ENCODE measurements at regions not wholly inside any gene's neighbourhood (a gene's known extent, or its start where the extent isn't known, plus 50 kb on each side); places are given as distances from the start of the nearest gene placed in this dataset.
A peak's percentile ranks its signal among the peaks of the same experiment; 100 is the strongest.
"Not testable (repeated sequence)": the region's sequence is repeated elsewhere in the genome, so short reads cannot be mapped to it uniquely, and the experiment has no call there.

DNA sequence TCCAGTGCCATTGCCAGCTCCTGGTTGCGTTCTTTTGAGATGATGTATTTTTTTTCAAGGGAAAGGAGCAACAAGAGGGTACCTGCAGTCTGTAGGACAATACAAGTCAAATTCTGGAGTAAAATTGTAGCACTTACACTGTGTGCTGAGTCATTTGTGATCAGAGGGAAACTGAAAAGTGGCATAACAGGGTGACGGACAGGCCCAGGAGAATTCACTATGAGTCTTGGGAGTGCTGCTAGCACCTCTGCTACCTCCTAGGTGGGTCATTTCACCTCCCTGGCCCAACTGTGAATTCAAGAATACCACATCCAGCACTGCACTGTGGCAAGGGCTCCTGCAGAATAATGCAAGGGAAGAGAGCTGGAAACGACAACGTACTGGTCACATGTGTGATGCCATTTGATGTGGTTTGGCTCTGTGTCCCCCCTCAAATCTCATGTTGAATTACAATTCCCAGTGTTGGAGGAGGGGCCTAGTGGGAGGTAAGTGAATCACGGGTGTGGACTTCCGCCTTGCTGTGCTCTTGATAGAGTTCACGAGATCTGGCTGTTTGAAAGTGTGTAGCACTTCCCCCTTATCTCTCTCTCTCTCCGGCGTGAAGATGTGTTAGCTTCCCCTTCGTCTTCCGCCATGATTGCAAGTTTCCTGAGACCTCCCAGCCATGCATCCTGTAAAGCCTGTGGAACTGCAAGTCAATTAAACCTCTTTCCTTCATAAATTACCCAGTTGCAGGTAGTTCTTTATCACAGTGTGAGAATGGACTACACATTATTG, 261.0 kb downstream of the BCL2L11 start:
- H3K27ac ChIP-seq (replicated peaks); H3K4me3 ChIP-seq (replicated peaks; ENCODE audit: insufficient read depth, low read length); H3K27me3 ChIP-seq (ENCODE audit: insufficient read depth, poor library complexity, severe bottlenecking): not testable (repeated sequence)
- peak; percentile 30 to 56 for DNase-seq (ENCODE audit: low read depth in 1 of 2, low spot score in 1 of 2)
- peak; percentile 43; the same call in 1 of the 2 replicates for TF ChIP-seq SPI1 (IDR thresholded peaks at IDR 0.05; ENCODE audit: borderline replicate concordance, low read depth)

DNA sequence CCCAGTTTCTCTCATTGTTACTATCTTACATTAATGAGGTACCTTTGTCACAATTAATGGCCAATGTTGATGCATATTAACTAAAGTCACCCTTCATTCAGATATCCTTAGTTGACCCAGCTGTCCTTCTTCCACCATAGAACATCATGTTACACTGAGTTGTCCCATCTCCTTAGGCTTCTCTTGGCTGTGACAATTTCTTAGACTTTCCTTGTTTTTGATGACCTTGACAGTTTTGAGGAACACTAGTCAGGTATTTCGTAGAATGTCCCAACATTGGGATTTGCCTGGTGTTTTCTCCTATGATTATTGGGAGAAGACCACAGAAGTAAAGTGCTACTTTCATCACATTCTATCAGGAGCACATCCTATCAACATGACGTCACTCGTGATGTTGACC, 261.8 kb downstream of the BCL2L11 start:
- not testable (repeated sequence) for H3K27me3 ChIP-seq (ENCODE audit: insufficient read depth, poor library complexity, severe bottlenecking); H3K4me3 ChIP-seq (replicated peaks; ENCODE audit: insufficient read depth, low read length); H3K27ac ChIP-seq (replicated peaks); DNase-seq (ENCODE audit: low read depth in 1 of 2, low spot score in 1 of 2)

DNA sequence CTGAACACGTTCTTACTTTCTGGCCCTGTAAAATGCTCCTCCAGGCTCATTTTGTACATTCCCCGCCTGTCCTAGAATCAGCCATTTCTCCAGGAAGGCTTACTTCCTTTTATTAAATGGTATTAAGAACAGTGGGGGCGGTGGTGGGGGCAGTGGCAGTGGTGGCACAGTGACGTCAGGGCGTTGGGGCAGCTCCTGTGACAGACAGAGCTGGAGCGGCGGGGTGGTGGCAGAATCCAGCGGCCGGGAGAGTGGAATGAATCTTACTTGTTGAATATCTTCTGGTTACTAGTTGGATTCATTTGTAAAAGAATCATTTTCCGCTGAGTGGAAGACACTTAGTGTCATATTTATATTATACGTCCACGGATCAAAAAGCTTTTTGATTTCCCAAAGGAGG, 262.6 kb downstream of the BCL2L11 start:
- H3K27ac ChIP-seq (replicated peaks); DNase-seq (ENCODE audit: low read depth in 1 of 2, low spot score in 1 of 2); H3K4me3 ChIP-seq (replicated peaks; ENCODE audit: insufficient read depth, low read length); H3K27me3 ChIP-seq (ENCODE audit: insufficient read depth, poor library complexity, severe bottlenecking): not testable (repeated sequence)

DNA sequence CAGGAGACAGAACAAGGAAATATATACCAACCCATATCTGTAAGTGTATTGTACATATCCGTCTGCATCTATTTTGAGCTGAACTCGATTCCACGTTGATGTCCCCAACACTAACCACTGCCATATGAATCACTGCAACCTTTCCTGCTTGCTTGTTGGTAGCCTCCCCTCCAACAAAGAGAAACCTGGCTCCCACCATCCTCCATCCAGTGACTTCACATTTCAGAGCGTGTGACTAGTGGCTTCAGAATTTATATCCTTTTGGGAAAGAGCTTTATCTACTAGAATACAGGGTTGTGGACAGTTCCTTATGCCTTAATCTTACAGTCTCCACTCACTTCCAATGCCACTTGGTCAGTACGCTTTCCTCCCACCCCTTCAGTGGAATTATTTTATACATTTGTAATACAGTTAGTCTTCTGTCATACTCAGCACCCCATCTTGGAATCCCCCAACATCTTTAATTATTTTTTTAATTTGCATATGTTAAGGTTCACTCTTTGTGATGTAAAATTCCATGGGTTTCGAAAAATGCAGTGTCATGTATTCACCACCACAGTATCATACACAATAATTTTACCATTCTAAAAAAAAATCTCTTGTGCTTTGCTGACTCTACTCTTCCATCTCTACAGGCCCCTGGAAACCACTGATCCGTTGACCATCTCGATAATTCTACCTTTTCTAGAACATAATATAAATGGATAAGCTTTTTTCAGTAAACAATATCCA, 264.7 kb downstream of the BCL2L11 start:
- not testable (repeated sequence) for DNase-seq (ENCODE audit: low read depth in 1 of 2, low spot score in 1 of 2); H3K27ac ChIP-seq (replicated peaks); H3K4me3 ChIP-seq (replicated peaks; ENCODE audit: insufficient read depth, low read length); H3K27me3 ChIP-seq (ENCODE audit: insufficient read depth, poor library complexity, severe bottlenecking)

DNA sequence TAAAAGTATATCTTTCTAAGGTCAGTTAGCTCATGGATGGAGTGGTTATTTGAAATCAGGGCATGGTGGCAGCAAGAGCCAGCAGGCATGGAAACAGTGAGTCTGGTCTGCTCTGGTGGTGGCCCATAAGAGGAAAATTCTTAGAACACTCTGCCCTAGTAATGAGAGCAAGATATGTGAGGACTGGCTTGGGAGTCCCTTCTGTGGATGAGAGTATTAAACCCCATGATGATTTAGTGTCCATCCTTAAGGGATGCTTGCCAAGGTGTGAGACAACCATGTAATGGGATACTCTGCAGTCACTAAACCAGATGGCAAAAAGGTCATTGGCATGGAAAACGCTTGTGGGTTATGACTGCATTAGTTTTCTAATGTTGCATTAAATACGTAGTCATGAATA, 269.9 kb downstream of the BCL2L11 start:
- H3K4me3 ChIP-seq (replicated peaks; ENCODE audit: insufficient read depth, low read length); H3K27me3 ChIP-seq (ENCODE audit: insufficient read depth, poor library complexity, severe bottlenecking); H3K27ac ChIP-seq (replicated peaks); DNase-seq (ENCODE audit: low read depth in 1 of 2, low spot score in 1 of 2): not testable (repeated sequence)

DNA sequence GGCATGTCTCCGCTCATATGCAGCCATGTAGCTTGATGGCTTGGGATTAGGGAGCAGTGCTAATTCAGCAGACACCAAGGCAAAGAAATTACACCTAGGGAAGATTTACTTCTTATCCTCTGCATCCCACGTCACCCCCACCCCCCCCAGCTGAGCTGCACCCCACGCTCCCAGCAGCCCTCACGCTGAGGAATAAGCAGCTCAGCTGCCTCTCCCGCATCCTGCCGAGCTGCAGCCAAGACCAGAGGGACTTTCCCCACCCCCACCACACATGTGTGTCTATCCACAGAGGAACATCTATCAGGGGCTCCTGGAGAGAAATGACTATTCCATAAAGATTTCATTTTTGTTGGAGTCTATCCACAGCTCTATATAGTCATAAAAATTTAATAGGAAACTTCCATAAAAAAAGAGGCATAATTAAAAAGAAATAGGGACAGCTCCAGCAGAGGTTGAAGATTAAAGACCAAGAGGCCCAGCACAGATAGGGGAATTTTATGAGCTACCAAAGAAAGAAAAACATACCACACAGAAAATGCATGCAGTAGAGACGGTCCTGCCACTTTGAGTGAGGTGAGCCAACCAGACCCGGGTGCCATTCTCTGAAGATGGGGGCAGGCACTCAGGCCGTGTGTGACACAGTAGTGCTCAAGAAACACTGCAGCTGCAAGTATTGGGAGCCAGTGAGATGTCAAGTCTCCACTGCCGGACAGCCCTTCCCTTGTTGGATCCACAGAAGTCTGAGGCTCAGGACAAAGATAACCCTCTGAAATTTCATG, 274.8 kb downstream of the BCL2L11 start:
- not testable (repeated sequence) for H3K27me3 ChIP-seq (ENCODE audit: insufficient read depth, poor library complexity, severe bottlenecking); H3K4me3 ChIP-seq (replicated peaks; ENCODE audit: insufficient read depth, low read length); DNase-seq (ENCODE audit: low read depth in 1 of 2, low spot score in 1 of 2); H3K27ac ChIP-seq (replicated peaks)

DNA sequence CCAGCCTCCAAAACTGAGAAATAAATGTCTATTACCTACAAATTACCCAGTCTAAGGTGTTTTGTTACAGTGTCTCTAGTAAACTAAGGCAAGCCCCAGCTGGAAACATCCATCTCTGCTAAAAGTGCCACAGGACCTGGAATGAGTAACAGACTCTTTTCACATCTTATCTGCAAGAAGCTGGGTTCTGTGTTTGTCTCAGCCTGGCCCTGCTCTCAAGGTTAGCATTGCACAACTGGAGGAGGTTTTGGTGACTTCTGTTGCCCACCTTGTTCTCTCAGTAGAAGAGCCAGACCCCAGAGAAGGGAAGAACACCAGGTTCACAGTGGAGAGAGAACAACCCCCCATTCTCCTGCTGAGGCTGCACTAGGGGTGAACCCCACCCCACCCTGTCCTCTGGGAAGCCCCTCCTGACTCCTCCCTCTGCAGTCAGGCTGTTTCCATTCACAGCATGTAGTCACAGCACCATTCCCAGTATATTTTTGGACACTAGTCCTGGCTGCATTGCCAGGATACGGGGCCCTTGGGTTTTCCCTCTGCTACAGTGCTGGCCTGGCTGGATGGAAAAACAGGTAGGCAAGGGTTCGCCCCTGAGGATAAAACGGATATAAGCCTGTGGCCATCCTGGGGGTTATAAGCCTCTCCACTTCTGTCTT, 280.0 kb downstream of the BCL2L11 start:
- H3K27ac ChIP-seq (replicated peaks); H3K27me3 ChIP-seq (ENCODE audit: insufficient read depth, poor library complexity, severe bottlenecking); DNase-seq (ENCODE audit: low read depth in 1 of 2, low spot score in 1 of 2); H3K4me3 ChIP-seq (replicated peaks; ENCODE audit: insufficient read depth, low read length): not testable (repeated sequence)

DNA sequence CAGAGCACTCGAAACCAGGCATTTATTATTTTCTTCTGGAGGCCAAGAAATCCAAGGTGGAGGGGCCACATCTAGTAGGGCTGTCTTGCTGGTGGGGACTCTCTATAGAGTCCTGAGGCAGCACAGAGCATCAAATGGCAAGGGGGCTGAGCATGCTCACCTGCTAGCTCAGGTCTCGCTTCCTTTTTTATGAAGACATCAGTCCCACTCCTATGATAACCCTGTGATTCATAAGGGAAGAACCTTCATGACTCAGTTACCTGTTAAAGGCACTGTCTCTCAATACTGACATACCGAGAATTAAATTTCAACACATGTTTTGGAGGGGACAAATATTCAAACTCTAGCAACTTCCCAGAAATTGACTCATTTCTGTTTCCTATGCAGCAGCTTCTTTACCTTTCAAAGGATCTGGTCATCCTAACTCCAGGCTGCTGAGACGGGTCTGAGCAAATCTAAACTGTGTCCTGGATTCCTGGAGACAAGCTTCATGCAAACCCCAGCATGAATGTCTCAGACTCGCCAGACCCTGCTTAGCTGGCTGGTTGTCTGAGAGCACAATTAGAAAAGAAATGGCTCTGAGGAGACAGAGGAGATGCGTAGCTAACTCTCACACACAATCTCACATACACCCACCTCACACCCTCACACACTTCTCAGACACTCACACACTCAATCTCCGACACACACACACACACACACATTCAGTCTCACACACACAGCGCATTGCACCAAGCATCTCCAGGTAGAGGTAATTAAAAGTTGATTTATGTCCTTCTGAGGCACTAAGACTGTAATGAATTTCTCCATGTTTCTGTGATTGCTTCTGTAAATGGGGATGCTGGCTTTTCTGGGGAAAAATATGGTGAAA, 280.8 kb downstream of the BCL2L11 start:
- DNase-seq (ENCODE audit: low read depth in 1 of 2, low spot score in 1 of 2); H3K27me3 ChIP-seq (ENCODE audit: insufficient read depth, poor library complexity, severe bottlenecking); H3K4me3 ChIP-seq (replicated peaks; ENCODE audit: insufficient read depth, low read length); H3K27ac ChIP-seq (replicated peaks): not testable (repeated sequence)

DNA sequence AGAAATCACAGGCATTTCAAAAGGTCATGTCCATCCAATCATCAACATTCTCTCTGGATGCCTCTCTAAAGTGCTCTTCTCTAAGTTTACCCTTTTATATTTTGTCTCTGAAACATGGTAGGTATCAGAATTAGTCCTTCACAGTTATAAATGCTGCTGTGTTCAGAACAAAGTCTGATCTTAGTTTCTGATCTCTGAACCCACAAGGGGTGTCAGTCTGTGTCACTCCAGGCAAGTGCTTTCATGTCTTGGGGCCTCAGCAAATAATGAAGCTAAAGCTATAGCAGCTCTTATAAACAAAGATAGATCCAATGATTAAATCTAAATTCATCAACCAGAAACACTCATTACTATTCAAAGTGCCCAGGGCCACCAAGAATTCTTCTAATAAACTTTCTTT, 281.7 kb downstream of the BCL2L11 start:
- not testable (repeated sequence) for H3K27ac ChIP-seq (replicated peaks); H3K4me3 ChIP-seq (replicated peaks; ENCODE audit: insufficient read depth, low read length); H3K27me3 ChIP-seq (ENCODE audit: insufficient read depth, poor library complexity, severe bottlenecking); DNase-seq (ENCODE audit: low read depth in 1 of 2, low spot score in 1 of 2)

DNA sequence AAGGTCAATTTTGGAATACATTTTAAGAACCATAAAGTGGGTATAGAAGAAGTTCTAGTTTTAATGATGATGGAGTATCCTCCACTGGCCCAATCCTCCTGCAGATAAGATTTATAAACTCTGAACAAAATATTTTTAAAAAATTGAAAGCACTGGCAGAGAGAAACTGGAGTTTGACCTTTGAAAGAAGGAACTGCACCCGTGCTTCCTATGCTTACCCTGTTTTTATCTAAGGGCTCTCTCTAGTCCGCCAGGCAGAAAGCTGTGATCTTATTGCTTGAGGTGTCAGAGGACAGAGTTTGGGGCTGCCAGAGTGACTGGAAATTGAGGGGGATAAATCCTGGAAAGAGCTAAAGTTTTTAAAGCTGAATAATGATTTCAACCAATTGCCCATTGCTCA, 282.6 kb downstream of the BCL2L11 start:
- H3K4me3 ChIP-seq (replicated peaks; ENCODE audit: insufficient read depth, low read length); H3K27me3 ChIP-seq (ENCODE audit: insufficient read depth, poor library complexity, severe bottlenecking); DNase-seq (ENCODE audit: low read depth in 1 of 2, low spot score in 1 of 2); H3K27ac ChIP-seq (replicated peaks): not testable (repeated sequence)

DNA sequence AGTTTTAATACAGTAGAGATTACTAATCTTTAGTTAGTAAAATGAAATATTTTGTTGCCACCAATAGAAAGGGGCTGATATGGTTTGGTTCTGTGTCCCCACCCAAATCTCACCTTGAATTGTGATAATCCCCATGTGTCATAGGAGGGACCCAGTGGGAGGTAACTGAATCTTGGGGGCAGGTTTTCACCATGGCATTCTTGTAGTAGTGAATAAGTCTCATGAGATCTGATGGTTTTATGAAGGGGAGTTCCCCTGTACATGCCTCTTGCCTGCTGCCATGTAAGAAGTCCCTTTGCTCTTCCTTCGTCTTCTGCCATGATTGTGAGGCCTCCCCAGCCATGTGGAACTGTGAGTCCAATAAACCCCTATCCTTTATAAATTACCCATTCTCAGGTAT, 285.9 kb downstream of the BCL2L11 start:
- not testable (repeated sequence) for DNase-seq (ENCODE audit: low read depth in 1 of 2, low spot score in 1 of 2); H3K4me3 ChIP-seq (replicated peaks; ENCODE audit: insufficient read depth, low read length)

DNA sequence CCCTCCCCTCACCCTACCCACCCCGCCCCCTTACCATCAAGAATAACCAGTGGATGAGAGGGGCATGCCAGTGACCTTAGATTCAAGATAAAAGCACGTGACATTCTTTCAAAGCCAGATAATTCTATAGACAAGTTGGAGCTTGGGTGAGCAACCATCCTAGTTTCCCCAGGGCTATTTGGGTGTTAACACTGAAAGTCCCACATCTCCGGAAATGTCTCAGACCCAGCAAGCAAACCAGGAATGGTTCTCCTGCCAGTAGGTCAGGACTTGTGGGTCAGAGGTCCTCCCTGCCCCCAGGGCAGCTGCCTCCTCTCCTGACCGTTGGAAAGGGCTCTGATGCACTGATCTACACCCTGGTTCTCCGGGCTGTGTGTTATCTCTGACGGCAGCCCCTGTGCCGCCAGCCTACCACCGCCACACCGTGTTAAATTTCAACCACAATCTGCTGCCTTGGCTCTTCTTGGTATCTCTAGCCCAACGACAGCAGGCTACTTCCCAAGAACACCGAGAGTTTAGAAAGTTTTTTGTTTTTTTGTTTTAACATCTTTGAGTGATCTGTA, 287.0 kb downstream of the BCL2L11 start:
- H3K27ac ChIP-seq (replicated peaks); H3K27me3 ChIP-seq (ENCODE audit: insufficient read depth, poor library complexity, severe bottlenecking); DNase-seq (ENCODE audit: low read depth in 1 of 2, low spot score in 1 of 2); H3K4me3 ChIP-seq (replicated peaks; ENCODE audit: insufficient read depth, low read length): not testable (repeated sequence)

More for the DNA sequence above, 285.9 kb downstream of the BCL2L11 start:
- H3K27ac ChIP-seq (replicated peaks); H3K27me3 ChIP-seq (ENCODE audit: insufficient read depth, poor library complexity, severe bottlenecking): not testable (repeated sequence)

DNA sequence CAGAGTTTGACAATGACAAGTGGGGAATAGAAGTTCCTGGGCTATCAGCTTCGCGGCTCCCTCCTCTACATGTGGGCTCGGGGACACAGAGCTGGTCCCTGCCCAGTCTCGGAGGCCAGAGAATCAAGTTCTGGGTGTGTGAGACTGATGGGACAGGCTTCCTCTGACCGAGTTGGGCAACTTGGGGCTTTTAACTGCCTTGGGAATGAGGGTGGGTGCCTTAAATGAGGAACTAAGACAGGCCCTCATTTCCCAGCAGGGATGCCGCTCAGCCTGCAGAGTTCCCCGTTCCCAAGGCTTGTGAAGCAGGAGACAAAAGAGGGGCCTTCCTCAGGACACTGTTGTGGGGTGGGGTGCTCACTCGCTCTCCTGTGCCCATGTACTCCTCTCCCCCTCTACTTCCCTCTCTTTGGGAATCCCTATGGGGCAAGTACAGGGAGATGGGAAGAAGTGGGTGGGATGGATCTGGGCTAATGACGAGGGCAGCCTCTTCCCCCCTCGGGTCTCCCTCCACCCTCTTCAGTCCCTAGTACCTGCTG, 290.2 kb downstream of the BCL2L11 start:
- DNase-seq (ENCODE audit: low read depth in 1 of 2, low spot score in 1 of 2); H3K27ac ChIP-seq (replicated peaks): not testable (repeated sequence)

More for the DNA sequence above, 290.2 kb downstream of the BCL2L11 start:
- H3K4me3 ChIP-seq (replicated peaks; ENCODE audit: insufficient read depth, low read length); H3K27me3 ChIP-seq (ENCODE audit: insufficient read depth, poor library complexity, severe bottlenecking): not testable (repeated sequence)
